A549 (cell line): ENCODE measurements at regions not wholly inside any gene's neighbourhood (a gene's known extent, or its start where the extent isn't known, plus 50 kb on each side); places are given as distances from the start of the nearest gene placed in this dataset.

Experiments used
- ATAC-seq, 2 experiments: fragments of 200-7000 bp in 1 of 2; fragments of >200 bp in 1 of 2; cut with Nextera tagmentation in 1 of 2; cut with Tn5 transposase in 1 of 2; 3 replicates each; pipeline versions ENCODE4 v1.8.0 to v1.9.1; 2018 to 2020; ENCODE audit warnings: mild to moderate bottlenecking in 1 of 2, moderate library complexity in 1 of 2
- CTCF ChIA-PET: fragments of 300-600 bp; sonication (Branson Sonifier 250); formaldehyde crosslinking; extraction: SDS; loops from one replicate; lab custom pipeline; 2021; ENCODE audit warnings: antibody characterized with exemption, inconsistent platforms; lab: Yijun Ruan, JAX
- POLR2A ChIA-PET: fragments of 350-600 bp; formaldehyde crosslinking; extraction: SDS; loops from one replicate; lab custom pipeline; 2021; ENCODE audit warnings: antibody characterized with exemption, inconsistent platforms; lab: Yijun Ruan, JAX
- DNase-seq, 2 experiments: peaks; one replicate each; pipeline versions ENCODE4 v3.0.0 to v3.0.0-alpha.2; 2011 to 2016; ENCODE audit warnings: low read depth in 1 of 2, low spot score in 1 of 2
- FAIRE-seq: peaks from 2 replicates; lab custom pipeline; 2011; peaks lifted over from hg19 to GRCh38; lab: Jason Lieb, UNC
- H3K27ac ChIP-seq, 2 experiments: fragments of >200 bp; sonication (Bioruptor Twin); formaldehyde crosslinking; 3 replicates each; pipeline ENCODE4 v1.5.1; 2016 to 2017
- H3K4me1 ChIP-seq: fragments of >200 bp; sonication (Bioruptor Twin); formaldehyde crosslinking; 3 replicates; pipeline ENCODE4 v1.6.1; 2016
- H3K4me2 ChIP-seq: fragments of >200 bp; sonication (Bioruptor Twin); formaldehyde crosslinking; 3 replicates; pipeline ENCODE4 v1.6.1; 2016
- H3K4me3 ChIP-seq: fragments of >200 bp; sonication (Bioruptor Twin); formaldehyde crosslinking; 3 replicates; pipeline ENCODE4 v1.5.1; 2016
- H3K9me3 ChIP-seq: fragments of >200 bp; sonication (Bioruptor Twin); formaldehyde crosslinking; 3 replicates; pipeline ENCODE4 v1.6.1; 2016
- BHLHE40 ChIP-seq: IDR thresholded peaks from 2 replicates; pipeline ENCODE4 v1.6.1; 2012; ENCODE audit warnings: low read depth, low read length, inconsistent platforms
- CTCF ChIP-seq: fragments of >200 bp; sonication (Bioruptor Twin); formaldehyde crosslinking; IDR thresholded peaks from 3 replicates; pipeline ENCODE4 v1.5.1; 2016
- EHMT2 ChIP-seq: fragments of 200-600 bp; sonication (generic); IDR thresholded peaks from 2 replicates; pipeline ENCODE4 v1.6.1; 2016; ENCODE audit warnings: antibody characterized with exemption, low read depth, mild to moderate bottlenecking, moderate library complexity
- ELK1 ChIP-seq: fragments of 150-350 bp; IDR thresholded peaks from 2 replicates; pipeline ENCODE4 v1.6.1; 2014; ENCODE audit warnings: low read depth, mild to moderate bottlenecking, low read length
- ESRRA ChIP-seq: fragments of 150-350 bp; IDR thresholded peaks from 2 replicates; pipeline ENCODE4 v1.6.1; 2014; ENCODE audit warnings: mild to moderate bottlenecking, low read length, borderline replicate concordance
- GATA3 ChIP-seq: IDR thresholded peaks from 2 replicates; pipeline ENCODE4 v1.6.1; 2012; ENCODE audit warnings: borderline replicate concordance
- HES2 ChIP-seq: fragments of >200 bp; sonication (Bioruptor Twin); formaldehyde crosslinking; IDR thresholded peaks from 2 replicates; pipeline ENCODE4 v1.6.1; 2016
- HEYL ChIP-seq: fragments of 250-450 bp; sonication (Bioruptor Pico); IDR thresholded peaks from 2 replicates; pipeline ENCODE4 v1.8.0; 2021; ENCODE audit warnings: mild to moderate bottlenecking, moderate library complexity
- HOXA7 ChIP-seq: fragments of 250-450 bp; sonication (Bioruptor Pico); IDR thresholded peaks from 2 replicates; pipeline ENCODE4 v1.5.0; 2020; ENCODE audit warnings: mild to moderate bottlenecking, moderate library complexity
- HOXB13 ChIP-seq: fragments of 250-450 bp; sonication (Bioruptor Pico); IDR thresholded peaks from 2 replicates; pipeline ENCODE4 v1.5.0; 2020; ENCODE audit warnings: low read depth, mild to moderate bottlenecking, moderate library complexity
- JUN ChIP-seq, 2 experiments: fragments of >200 bp; sonication (Bioruptor Twin); formaldehyde crosslinking; IDR thresholded peaks; 2 replicates in 1 of 2; 3 replicates in 1 of 2; pipeline ENCODE4 v1.6.1; 2016 to 2017
- KDM1A ChIP-seq: fragments of 200-600 bp; sonication (generic); IDR thresholded peaks from 2 replicates; pipeline ENCODE4 v1.6.1; 2016; ENCODE audit warnings: low read depth, mild to moderate bottlenecking
- KDM5A ChIP-seq: fragments of 200-600 bp; sonication (generic); IDR thresholded peaks from 2 replicates; pipeline ENCODE4 v1.6.1; 2016; ENCODE audit warnings: antibody characterized with exemption, mild to moderate bottlenecking
- MAFK ChIP-seq: fragments of 450-650 bp; IDR thresholded peaks from 2 replicates; pipeline ENCODE4 v1.6.1; 2014; ENCODE audit not compliant: partially characterized antibody
- MYC ChIP-seq: IDR thresholded peaks from 2 replicates; pipeline ENCODE4 v1.6.1; 2012; ENCODE audit warnings: mild to moderate bottlenecking, inconsistent platforms, low read length, improper control_type of control experiment, borderline replicate concordance
- NR3C1 ChIP-seq: fragments of >200 bp; sonication (Bioruptor Twin); formaldehyde crosslinking; IDR thresholded peaks from 3 replicates; pipeline ENCODE4 v1.6.1; 2017
- POLR2AphosphoS2 ChIP-seq: conservative IDR thresholded peaks from 2 replicates; pipeline ENCODE4 v1.6.1; 2012; ENCODE audit warnings: low read length, improper control_type of control experiment, inconsistent platforms
- RAD21 ChIP-seq, 2 experiments: fragments of >200 bp in 1 of 2; sonication (Bioruptor Twin) in 1 of 2; formaldehyde crosslinking in 1 of 2; IDR thresholded peaks in 1 of 2; conservative IDR thresholded peaks in 1 of 2; 2 replicates in 1 of 2; 3 replicates in 1 of 2; pipeline ENCODE4 v1.6.1; 2012 to 2018; ENCODE audit warnings: inconsistent platforms in 1 of 2
- RCOR1 ChIP-seq: fragments of 150-350 bp; IDR thresholded peaks from 2 replicates; pipeline ENCODE4 v1.6.1; 2014; ENCODE audit warnings: antibody characterized with exemption, low read length, low read depth
- TP53 ChIP-seq: fragments of 250-450 bp; sonication (Bioruptor Pico); IDR thresholded peaks from 2 replicates; pipeline ENCODE4 v1.5.0; 2021; ENCODE audit warnings: mild to moderate bottlenecking, moderate library complexity
- ZC3H11A ChIP-seq: fragments of 450-650 bp; IDR thresholded peaks from 2 replicates; pipeline ENCODE4 v1.6.1; 2014; ENCODE audit warnings: antibody characterized with exemption, mild to moderate bottlenecking
- ZFP36 ChIP-seq: fragments of 450-650 bp; IDR thresholded peaks from 2 replicates; pipeline ENCODE4 v1.6.1; 2014; ENCODE audit warnings: borderline replicate concordance; ENCODE audit not compliant: partially characterized antibody
- ZSCAN20 ChIP-seq: fragments of 250-450 bp; sonication (Bioruptor Pico); IDR thresholded peaks from 2 replicates; pipeline ENCODE4 v1.8.0; 2022; ENCODE audit warnings: mild to moderate bottlenecking, moderate library complexity
- WGBS: methylation state at CpG from one replicate; pipeline ENCODE4 v1.1.6; 2017; ENCODE audit errors: missing lambda C conversion rate; 5-methylcytosine and 5-hydroxymethylcytosine counted together
- TF ChIP-seq, protein P1 (sequence below): IDR thresholded peaks from 2 replicates; pipeline ENCODE4 v1.6.1; 2012
- TF ChIP-seq, protein P2 (sequence below): IDR thresholded peaks from 2 replicates; pipeline ENCODE4 v1.6.1; 2012; ENCODE audit warnings: low read depth, borderline replicate concordance

- WGBS, result 11% methylated on average over 1 of the region's 1 CpG
Observed at GRCh38 chr11:105328061-105328460, 188.5 kb upstream of the CARD18 start.

DNA sequence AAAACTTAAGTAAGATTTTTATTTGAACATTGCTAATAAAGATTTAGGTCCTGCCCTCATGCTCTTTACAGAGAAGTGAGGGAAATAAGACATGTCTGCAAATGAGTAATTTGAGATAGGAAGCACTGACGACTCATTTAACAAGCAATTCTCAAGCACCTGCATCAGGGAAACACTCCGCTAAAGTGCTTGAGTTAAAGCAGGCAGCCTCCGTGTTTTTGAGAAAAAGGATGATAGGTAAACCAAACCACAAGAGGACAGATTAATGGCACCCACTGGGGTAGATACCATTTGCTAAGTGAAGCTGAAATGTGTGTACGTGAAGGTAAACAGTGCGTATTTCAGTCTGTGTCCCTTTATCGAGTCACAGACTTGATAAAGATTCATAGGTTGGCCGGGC, 184.6 kb upstream of the CARD18 start:
- ATAC-seq, result no peak
- FAIRE-seq, result no peak
- H3K4me3 ChIP-seq, result no peak overlapping the region
- WGBS, result 72% methylated on average over 7 of the region's 7 CpGs
- TF ChIP-seq ELK1, result no peak
- TF ChIP-seq KDM1A, result no peak
- TF ChIP-seq HOXA7 (CRISPR knock-in tag), result no peak
- H3K27ac ChIP-seq, result no peak overlapping the region
- H3K9me3 ChIP-seq, result no peaks in the 10 kb centered on the region
- CTCF ChIA-PET, result no interaction called here
- H3K4me1 ChIP-seq, result no peaks in the 10 kb centered on the region
- H3K4me2 ChIP-seq, result no peak overlapping the region
- no peak for DNase-seq
- POLR2A ChIA-PET, result no interaction called here

More at GRCh38 chr11:105328061-105328460, 188.5 kb upstream of the CARD18 start:
- no peak for TF ChIP-seq KDM5A
- TF ChIP-seq POLR2AphosphoS2, result no peak
- no peak for TF ChIP-seq MYC
- no peak for TF ChIP-seq CTCF
- no peak for TF ChIP-seq EHMT2
- TF ChIP-seq ZFP36, result no peak
- no peak for TF ChIP-seq HES2
- no peak for TF ChIP-seq HEYL
- TF ChIP-seq, protein P1, sequence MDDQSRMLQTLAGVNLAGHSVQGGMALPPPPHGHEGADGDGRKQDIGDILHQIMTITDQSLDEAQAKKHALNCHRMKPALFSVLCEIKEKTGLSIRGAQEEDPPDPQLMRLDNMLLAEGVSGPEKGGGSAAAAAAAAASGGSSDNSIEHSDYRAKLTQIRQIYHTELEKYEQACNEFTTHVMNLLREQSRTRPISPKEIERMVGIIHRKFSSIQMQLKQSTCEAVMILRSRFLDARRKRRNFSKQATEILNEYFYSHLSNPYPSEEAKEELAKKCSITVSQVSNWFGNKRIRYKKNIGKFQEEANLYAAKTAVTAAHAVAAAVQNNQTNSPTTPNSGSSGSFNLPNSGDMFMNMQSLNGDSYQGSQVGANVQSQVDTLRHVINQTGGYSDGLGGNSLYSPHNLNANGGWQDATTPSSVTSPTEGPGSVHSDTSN, result no peak
- TF ChIP-seq, protein P2, sequence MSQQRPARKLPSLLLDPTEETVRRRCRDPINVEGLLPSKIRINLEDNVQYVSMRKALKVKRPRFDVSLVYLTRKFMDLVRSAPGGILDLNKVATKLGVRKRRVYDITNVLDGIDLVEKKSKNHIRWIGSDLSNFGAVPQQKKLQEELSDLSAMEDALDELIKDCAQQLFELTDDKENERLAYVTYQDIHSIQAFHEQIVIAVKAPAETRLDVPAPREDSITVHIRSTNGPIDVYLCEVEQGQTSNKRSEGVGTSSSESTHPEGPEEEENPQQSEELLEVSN, result no peak
- no peak for TF ChIP-seq MAFK
- no peak for TF ChIP-seq NR3C1
- TF ChIP-seq RAD21 (conservative IDR thresholded peaks at IDR 0.05 in 1 of 2, IDR thresholded peaks at IDR 0.05 in 1 of 2), result no peak
- Histone ChIP-seq H3K9me3 (no peaks in the 10 kb centered on the region), H3K27ac (no peak overlapping the region), H3K4me3 (no peak overlapping the region), H3K4me2 (no peak overlapping the region), H3K4me1 (no peaks in the 10 kb centered on the region)
- POLR2A ChIA-PET, result no interaction called here
- CTCF ChIA-PET, result no interaction called here
- ATAC-seq, result no peak
- DNase-seq, result no peak
- no peak for FAIRE-seq

- Histone ChIP-seq H3K27ac (no peak overlapping the region), H3K4me1 (no peaks in the 10 kb centered on the region), H3K4me2 (no peak overlapping the region), H3K4me3 (no peak overlapping the region), H3K9me3 (no peaks in the 10 kb centered on the region)
- POLR2A ChIA-PET, result no interaction called here
- FAIRE-seq (no peak), DNase-seq (no peak), ATAC-seq (no peak)
- WGBS, result 4% methylated on average over 2 of the region's 2 CpGs
- no peak for TF ChIP-seq BHLHE40
- TF ChIP-seq ZFP36, result no peak
- TF ChIP-seq GATA3, result no peak
- no peak for TF ChIP-seq ZC3H11A
- no peak for TF ChIP-seq RCOR1
- no peak for TF ChIP-seq ESRRA
- no peak for TF ChIP-seq JUN (IDR thresholded peaks at IDR 0.05)
- TF ChIP-seq TP53 (CRISPR knock-in tag), result no peak
- no peak for TF ChIP-seq ZSCAN20
- no peak for TF ChIP-seq HOXB13 (CRISPR knock-in tag)
- CTCF ChIA-PET, result no interaction called here
Observed at GRCh38 chr11:105321696-105322095, 182.1 kb upstream of the CARD18 start.
